ENCODE measurements at regions not wholly inside any gene's neighbourhood (a gene's known extent, or its start where the extent isn't known, plus 50 kb on each side); places are given as distances from the start of the nearest gene placed in this dataset.

- Histone ChIP-seq H3K27ac (ENCODE audit: low read length) (no peak overlapping the region), H3K4me1 (ENCODE audit: control insufficient read depth, insufficient read depth, low read length) (no peaks in the 10 kb centered on the region), H3K4me3 (ENCODE audit: low read length) (no peak overlapping the region), H3K9me3 (replicated peaks; ENCODE audit: control insufficient read depth, low read depth, low read length) (no peaks in the 10 kb centered on the region), H3K27me3 (ENCODE audit: control insufficient read depth, insufficient read depth, low read length) (no peaks in the 10 kb centered on the region), H3K36me3 (ENCODE audit: control insufficient read depth, insufficient read depth, low read length) (no peaks in the 10 kb centered on the region)
- no peak for DNase-seq
- 93% methylated on average over 13 of the region's 19 CpGs for WGBS (ENCODE audit: insufficient coverage)
Measured at GRCh38 chr13:61670384-61671161, 254.9 kb upstream of the PCDH20 start.

- DNase-seq = no peak
- Histone ChIP-seq H3K4me1 (ENCODE audit: control insufficient read depth, insufficient read depth, low read length) (no peaks in the 10 kb centered on the region), H3K27ac (ENCODE audit: low read length) (no peak overlapping the region), H3K36me3 (ENCODE audit: control insufficient read depth, insufficient read depth, low read length) (no peaks in the 10 kb centered on the region), H3K4me3 (ENCODE audit: low read length) (no peak overlapping the region), H3K9me3 (replicated peaks; ENCODE audit: control insufficient read depth, low read depth, low read length) (no peaks in the 10 kb centered on the region), H3K27me3 (ENCODE audit: control insufficient read depth, insufficient read depth, low read length) (no peaks in the 10 kb centered on the region)
- WGBS (ENCODE audit: insufficient coverage) = 56% methylated on average over 7 of the region's 11 CpGs
Measured at GRCh38 chr13:61664801-61665705, 249.4 kb upstream of the PCDH20 start.

GRCh38 chr13:61654481-61654880, 238.8 kb upstream of the PCDH20 start:
- Histone ChIP-seq H3K4me1 (ENCODE audit: control insufficient read depth, insufficient read depth, low read length) (no peaks in the 10 kb centered on the region), H3K36me3 (ENCODE audit: control insufficient read depth, insufficient read depth, low read length) (no peaks in the 10 kb centered on the region), H3K27me3 (ENCODE audit: control insufficient read depth, insufficient read depth, low read length) (no peaks in the 10 kb centered on the region), H3K4me3 (ENCODE audit: low read length) (no peak overlapping the region), H3K27ac (ENCODE audit: low read length) (no peak overlapping the region), H3K9me3 (replicated peaks; ENCODE audit: control insufficient read depth, low read depth, low read length) (no peaks in the 10 kb centered on the region)
- no CpG with 5 or more reads among the region's 2 CpGs for WGBS (ENCODE audit: insufficient coverage)
- peak; percentile 77 for DNase-seq

- Histone ChIP-seq H3K9me3 (replicated peaks; ENCODE audit: control insufficient read depth, low read depth, low read length) (no peaks in the 10 kb centered on the region), H3K27ac (ENCODE audit: low read length) (no peak overlapping the region), H3K27me3 (ENCODE audit: control insufficient read depth, insufficient read depth, low read length) (no peaks in the 10 kb centered on the region), H3K4me3 (ENCODE audit: low read length) (no peak overlapping the region), H3K4me1 (ENCODE audit: control insufficient read depth, insufficient read depth, low read length) (no peaks in the 10 kb centered on the region), H3K36me3 (ENCODE audit: control insufficient read depth, insufficient read depth, low read length) (no peaks in the 10 kb centered on the region)
- DNase-seq = no peak
- 100% methylated on average over 1 of the region's 2 CpGs for WGBS (ENCODE audit: insufficient coverage)
Measured at GRCh38 chr13:61648547-61648946, 232.9 kb upstream of the PCDH20 start.

- Histone ChIP-seq H3K27me3 (ENCODE audit: control insufficient read depth, insufficient read depth, low read length) (no peaks in the 10 kb centered on the region), H3K36me3 (ENCODE audit: control insufficient read depth, insufficient read depth, low read length) (no peaks in the 10 kb centered on the region), H3K4me3 (ENCODE audit: low read length) (no peak overlapping the region), H3K27ac (ENCODE audit: low read length) (no peak overlapping the region), H3K9me3 (replicated peaks; ENCODE audit: control insufficient read depth, low read depth, low read length) (no peaks in the 10 kb centered on the region), H3K4me1 (ENCODE audit: control insufficient read depth, insufficient read depth, low read length) (no peaks in the 10 kb centered on the region)
- no peak for DNase-seq
Measured at GRCh38 chr13:61612192-61612591, 196.5 kb upstream of the PCDH20 start.

GRCh38 chr13:61608138-61608537, 192.5 kb upstream of the PCDH20 start:
- Histone ChIP-seq H3K9me3 (replicated peaks; ENCODE audit: control insufficient read depth, low read depth, low read length) (no peaks in the 10 kb centered on the region), H3K27me3 (ENCODE audit: control insufficient read depth, insufficient read depth, low read length) (no peaks in the 10 kb centered on the region), H3K4me1 (ENCODE audit: control insufficient read depth, insufficient read depth, low read length) (no peaks in the 10 kb centered on the region), H3K36me3 (ENCODE audit: control insufficient read depth, insufficient read depth, low read length) (no peaks in the 10 kb centered on the region), H3K27ac (ENCODE audit: low read length) (no peak overlapping the region), H3K4me3 (ENCODE audit: low read length) (no peak overlapping the region)
- WGBS (ENCODE audit: insufficient coverage) = 40% methylated on average over 1 of the region's 3 CpGs
- no peak for DNase-seq

GRCh38 chr13:61600360-61601033, 184.8 kb upstream of the PCDH20 start:
- DNase-seq = peak; percentile 44
- Histone ChIP-seq H3K36me3 (ENCODE audit: control insufficient read depth, insufficient read depth, low read length) (no peaks in the 10 kb centered on the region), H3K27ac (ENCODE audit: low read length) (no peak overlapping the region), H3K27me3 (ENCODE audit: control insufficient read depth, insufficient read depth, low read length) (no peaks in the 10 kb centered on the region), H3K4me1 (ENCODE audit: control insufficient read depth, insufficient read depth, low read length) (no peaks in the 10 kb centered on the region), H3K9me3 (replicated peaks; ENCODE audit: control insufficient read depth, low read depth, low read length) (no peaks in the 10 kb centered on the region), H3K4me3 (ENCODE audit: low read length) (no peak overlapping the region)
- WGBS (ENCODE audit: insufficient coverage) = 20% methylated on average over 1 of the region's 3 CpGs

- Histone ChIP-seq H3K9me3 (replicated peaks; ENCODE audit: control insufficient read depth, low read depth, low read length) (no peaks in the 10 kb centered on the region), H3K4me1 (ENCODE audit: control insufficient read depth, insufficient read depth, low read length) (no peaks in the 10 kb centered on the region), H3K27me3 (ENCODE audit: control insufficient read depth, insufficient read depth, low read length) (no peaks in the 10 kb centered on the region), H3K36me3 (ENCODE audit: control insufficient read depth, insufficient read depth, low read length) (no peaks in the 10 kb centered on the region), H3K27ac (ENCODE audit: low read length) (no peak overlapping the region), H3K4me3 (ENCODE audit: low read length) (no peak overlapping the region)
- WGBS (ENCODE audit: insufficient coverage) = no CpG with 5 or more reads among the region's 2 CpGs
- no peak for DNase-seq
Measured at GRCh38 chr13:61592489-61592888, 176.8 kb upstream of the PCDH20 start.

- WGBS (ENCODE audit: insufficient coverage) = no CpG with 5 or more reads among the region's 1 CpG
- Histone ChIP-seq H3K9me3 (replicated peaks; ENCODE audit: control insufficient read depth, low read depth, low read length) (no peaks in the 10 kb centered on the region), H3K27ac (ENCODE audit: low read length) (no peak overlapping the region), H3K36me3 (ENCODE audit: control insufficient read depth, insufficient read depth, low read length) (no peaks in the 10 kb centered on the region), H3K4me3 (ENCODE audit: low read length) (no peak overlapping the region), H3K27me3 (ENCODE audit: control insufficient read depth, insufficient read depth, low read length) (no peaks in the 10 kb centered on the region), H3K4me1 (ENCODE audit: control insufficient read depth, insufficient read depth, low read length) (no peaks in the 10 kb centered on the region)
- DNase-seq = no peak
Measured at GRCh38 chr13:61575973-61576372, 160.3 kb upstream of the PCDH20 start.

- WGBS (ENCODE audit: insufficient coverage) = no CpG with 5 or more reads among the region's 1 CpG
- Histone ChIP-seq H3K4me3 (ENCODE audit: low read length) (no peak overlapping the region), H3K4me1 (ENCODE audit: control insufficient read depth, insufficient read depth, low read length) (no peaks in the 10 kb centered on the region), H3K9me3 (replicated peaks; ENCODE audit: control insufficient read depth, low read depth, low read length) (no peaks in the 10 kb centered on the region), H3K36me3 (ENCODE audit: control insufficient read depth, insufficient read depth, low read length) (no peaks in the 10 kb centered on the region), H3K27ac (ENCODE audit: low read length) (no peak overlapping the region), H3K27me3 (ENCODE audit: control insufficient read depth, insufficient read depth, low read length) (no peaks in the 10 kb centered on the region)
- no peak for DNase-seq
Measured at GRCh38 chr13:61563645-61564044, 148.0 kb upstream of the PCDH20 start.
